ENCODE measurements at regions not wholly inside any gene's neighbourhood (a gene's known extent, or its start where the extent isn't known, plus 50 kb on each side); places are given as distances from the start of the nearest gene placed in this dataset.

GRCh38 chr1:235011599-235012435 is 116.8 kb downstream of the TOMM20 start:
- TF ChIP-seq CTCF (IDR thresholded peaks at IDR 0.05): no peak
- Histone ChIP-seq H3K4me3 (no peak overlapping the region), H3K27ac (peak overlapping the region; percentile 63), H3K9me3 (no peaks in the 10 kb centered on the region), H3K4me1 (peaks cover 13% of the 10 kb centered on the region), H3K27me3 (no peaks in the 10 kb centered on the region), H3K36me3 (no peaks in the 10 kb centered on the region)
- DNase-seq (peak; percentile 74), ATAC-seq (peak; percentile 88)
- intact Hi-C loops (cut with DNase I): no loop called here

- H3K4me3 ChIP-seq: no peak overlapping the region
- DNase-seq (no peak), ATAC-seq (no peak)
- H3K9me3 ChIP-seq: no peaks in the 10 kb centered on the region
- intact Hi-C loops (cut with DNase I): no loop called here
- H3K36me3 ChIP-seq: no peaks in the 10 kb centered on the region
- no peak for TF ChIP-seq CTCF (IDR thresholded peaks at IDR 0.05)
- H3K4me1 ChIP-seq: peaks cover 13% of the 10 kb centered on the region
- no peaks in the 10 kb centered on the region for H3K27me3 ChIP-seq
- H3K27ac ChIP-seq: no peak overlapping the region
Observed at GRCh38 chr1:235011064-235011598, 117.5 kb downstream of the TOMM20 start.

- Histone ChIP-seq H3K4me3 (no peak overlapping the region), H3K36me3 (no peaks in the 10 kb centered on the region), H3K9me3 (no peaks in the 10 kb centered on the region), H3K4me1 (peaks cover 13% of the 10 kb centered on the region), H3K27me3 (no peaks in the 10 kb centered on the region), H3K27ac (no peak overlapping the region)
- DNase-seq (no peak), ATAC-seq (no peak)
- no peak for TF ChIP-seq CTCF (IDR thresholded peaks at IDR 0.05)
- intact Hi-C loops (cut with DNase I): no loop called here
Observed at GRCh38 chr1:235009561-235010306, 118.9 kb downstream of the TOMM20 start.

GRCh38 chr1:235009074-235009473 is 119.6 kb downstream of the TOMM20 start:
- H3K36me3 ChIP-seq: no peaks in the 10 kb centered on the region
- H3K27ac ChIP-seq: no peak overlapping the region
- intact Hi-C loops (cut with DNase I): no loop called here
- H3K27me3 ChIP-seq: no peaks in the 10 kb centered on the region
- ATAC-seq (no peak), DNase-seq (no peak)
- no peak for TF ChIP-seq CTCF (IDR thresholded peaks at IDR 0.05)
- H3K4me1 ChIP-seq: peaks cover 13% of the 10 kb centered on the region
- H3K9me3 ChIP-seq: no peaks in the 10 kb centered on the region
- H3K4me3 ChIP-seq: no peak overlapping the region

GRCh38 chr1:235008239-235008638 is 120.4 kb downstream of the TOMM20 start:
- ATAC-seq: no peak
- intact Hi-C loops (cut with DNase I): no loop called here
- H3K4me1 ChIP-seq: peaks cover 13% of the 10 kb centered on the region
- no peak for TF ChIP-seq CTCF (IDR thresholded peaks at IDR 0.05)
- H3K36me3 ChIP-seq: no peaks in the 10 kb centered on the region
- DNase-seq: no peak
- H3K27me3 ChIP-seq: no peaks in the 10 kb centered on the region
- H3K4me3 ChIP-seq: no peak overlapping the region
- no peak overlapping the region for H3K27ac ChIP-seq
- no peaks in the 10 kb centered on the region for H3K9me3 ChIP-seq
